Activated effector memory CD4-positive, alpha-beta T cell treated with anti-CD3 and anti-CD28 coated beads, Interleukin-2, amount 50 U/mL, for 16 hours (primary cell): ENCODE measurements at regions not wholly inside any gene's neighbourhood (a gene's known extent, or its start where the extent isn't known, plus 50 kb on each side); places are given as distances from the start of the nearest gene placed in this dataset.

Source experiments
- DNase-seq: peaks from one replicate; pipeline ENCODE4 v3.0.0-alpha.2; 2020

DNA sequence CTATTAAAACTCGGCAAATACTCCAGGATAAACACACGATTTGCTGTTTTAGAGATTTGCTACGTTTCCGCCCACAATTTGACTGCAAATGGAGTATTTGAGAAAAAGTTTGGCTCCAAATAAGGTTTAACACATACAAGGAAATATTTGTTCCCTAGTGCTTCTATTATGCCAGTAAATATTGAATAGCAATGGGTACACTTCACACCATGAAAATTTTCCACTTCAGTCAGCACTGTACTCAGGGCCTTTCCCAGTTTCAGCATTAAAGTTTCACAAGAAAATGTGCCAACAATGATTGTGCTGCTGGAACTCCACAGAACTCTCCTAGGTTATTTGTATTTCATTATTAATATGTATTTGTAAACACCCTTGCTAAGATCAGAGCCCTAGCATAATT lies 498.0 kb downstream of the TBL1XR1 start:
- DNase-seq, result no peak

DNA sequence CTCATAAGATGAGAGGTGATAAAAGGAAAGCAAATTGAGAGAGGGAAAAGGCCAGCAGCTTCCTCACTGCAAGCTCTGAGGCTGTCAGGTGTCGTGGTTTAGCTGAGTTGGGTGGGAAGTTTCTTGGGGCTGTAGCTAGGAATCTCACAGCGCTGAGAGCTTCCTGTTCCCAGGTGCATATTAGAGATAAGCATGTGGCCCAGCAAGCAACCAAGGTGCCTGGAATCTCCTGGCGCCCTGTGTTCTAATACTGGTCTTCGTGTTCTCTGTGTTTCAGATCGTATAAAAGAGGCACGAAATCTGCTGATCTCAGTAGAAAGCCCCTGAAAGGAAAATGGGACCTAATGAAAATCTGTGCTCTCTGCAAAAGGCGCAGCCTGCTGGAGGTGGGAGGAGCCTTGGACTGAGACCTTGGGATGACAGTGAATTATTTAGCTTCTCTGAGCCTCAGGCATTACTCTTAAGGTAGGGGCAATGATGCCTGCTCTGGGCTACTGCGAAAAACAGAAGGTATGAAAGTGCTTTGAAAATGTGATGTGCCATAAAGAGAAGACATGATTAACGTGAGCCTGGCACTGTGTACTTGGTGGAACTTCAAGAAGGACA lies 499.9 kb downstream of the TBL1XR1 start:
- DNase-seq, result no peak

GRCh38 chr3:176696816-176697215 lies 500.5 kb downstream of the TBL1XR1 start:
- no peak for DNase-seq

GRCh38 chr3:176692966-176693785 lies 504.1 kb downstream of the TBL1XR1 start:
- no peak for DNase-seq

- DNase-seq, result no peak
Observed at GRCh38 chr3:176692199-176692965, 504.9 kb downstream of the TBL1XR1 start.

DNA sequence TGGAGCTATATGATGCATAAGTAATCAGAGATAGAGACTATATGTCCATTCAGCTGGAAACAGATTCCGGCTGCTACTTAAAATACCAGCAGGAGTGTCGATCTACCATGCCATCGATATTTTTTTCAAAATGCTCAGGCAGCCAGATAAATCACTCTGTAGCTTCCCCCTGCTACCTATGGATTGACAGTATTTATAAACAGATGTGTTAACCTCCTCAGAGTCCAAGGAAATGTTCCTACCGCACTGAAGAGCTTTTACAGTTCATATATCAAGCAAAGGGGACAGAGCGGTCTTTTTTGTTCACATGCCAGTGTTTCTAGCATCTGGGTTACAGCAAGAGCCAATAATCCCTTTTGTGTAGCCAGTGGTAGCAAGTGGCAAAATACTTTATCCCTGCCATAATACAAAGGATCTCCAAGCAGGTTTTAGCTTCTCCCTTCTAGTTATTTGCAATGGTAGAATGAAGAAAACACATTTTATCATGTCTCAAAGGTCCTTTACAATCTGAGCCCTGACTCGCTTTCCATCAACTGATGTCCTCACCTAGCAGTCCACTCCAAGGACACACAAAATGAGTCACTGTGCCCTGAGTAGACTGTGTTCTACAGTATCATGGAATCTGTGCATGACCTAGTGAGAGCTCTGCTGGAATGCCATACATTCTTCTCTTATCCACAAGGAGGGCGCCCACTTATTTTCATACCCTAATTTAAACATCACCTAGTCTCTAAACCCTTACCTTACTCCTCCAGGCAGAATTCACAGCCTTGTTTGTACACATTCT lies 507.0 kb downstream of the TBL1XR1 start:
- no peak for DNase-seq

DNA sequence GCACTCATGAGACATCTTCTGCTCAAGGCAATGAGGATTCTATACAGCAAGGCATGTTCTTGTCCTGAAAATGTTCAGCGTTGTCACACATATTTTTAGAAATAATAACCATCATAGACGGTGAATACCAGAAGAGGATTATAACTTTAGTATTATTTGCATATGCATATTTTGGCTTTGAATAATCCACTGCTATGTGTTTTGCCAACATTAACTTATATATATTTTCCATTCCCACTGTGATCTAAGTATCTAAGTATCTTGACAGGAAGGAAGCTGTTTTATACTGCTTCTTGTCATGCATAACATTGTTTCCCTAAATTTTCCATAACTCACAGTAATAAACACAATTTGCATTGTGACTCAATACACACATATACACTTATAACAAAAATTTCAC lies 509.5 kb downstream of the TBL1XR1 start:
- DNase-seq, result no peak

GRCh38 chr3:176683382-176683781 lies 513.9 kb downstream of the TBL1XR1 start:
- DNase-seq, result no peak

DNA sequence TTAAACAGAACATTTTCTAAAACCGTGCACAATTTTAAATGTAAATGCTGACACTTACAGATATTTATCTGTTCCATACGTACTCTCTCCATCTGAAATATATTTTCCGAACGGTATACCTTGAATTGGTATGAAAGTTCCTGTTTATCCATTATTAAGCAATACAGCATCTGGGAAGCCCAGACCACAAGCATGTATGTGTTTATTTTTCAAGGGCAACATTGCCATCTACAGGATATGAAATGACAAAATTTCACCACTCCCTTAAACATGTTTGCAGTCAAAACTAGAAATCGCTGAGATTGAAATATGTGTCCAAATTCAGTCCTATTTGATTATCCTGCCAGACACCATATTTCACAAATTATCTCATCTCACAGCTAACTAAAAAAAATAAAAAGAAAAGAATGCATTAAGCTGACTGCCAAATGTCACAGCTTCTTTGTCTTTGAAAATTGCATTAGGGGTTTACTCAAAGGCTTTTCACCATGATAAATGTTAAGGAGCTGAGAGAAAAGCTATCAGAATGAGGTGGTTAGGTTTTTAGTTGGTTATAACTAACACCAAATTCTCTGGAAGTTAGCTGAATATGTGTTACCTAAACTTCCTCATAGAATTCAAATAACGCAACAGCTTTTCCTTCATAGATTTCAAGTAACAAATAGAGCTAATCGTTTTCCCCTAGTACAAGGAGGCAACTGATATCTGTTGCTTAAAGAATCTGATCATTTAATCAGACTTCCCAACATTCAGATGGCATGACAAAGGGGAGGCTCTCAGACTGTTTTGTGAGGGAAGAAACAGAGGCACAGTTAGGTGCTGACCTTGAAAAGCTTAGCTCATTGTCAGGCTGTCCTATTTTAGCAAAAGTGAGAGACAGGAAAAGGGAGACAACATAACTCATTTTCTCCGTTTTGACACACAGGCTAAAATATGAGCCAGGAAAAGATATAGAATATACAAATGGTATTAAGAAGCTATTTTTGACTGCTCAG lies 533.1 kb downstream of the TBL1XR1 start:
- no peak for DNase-seq

DNA sequence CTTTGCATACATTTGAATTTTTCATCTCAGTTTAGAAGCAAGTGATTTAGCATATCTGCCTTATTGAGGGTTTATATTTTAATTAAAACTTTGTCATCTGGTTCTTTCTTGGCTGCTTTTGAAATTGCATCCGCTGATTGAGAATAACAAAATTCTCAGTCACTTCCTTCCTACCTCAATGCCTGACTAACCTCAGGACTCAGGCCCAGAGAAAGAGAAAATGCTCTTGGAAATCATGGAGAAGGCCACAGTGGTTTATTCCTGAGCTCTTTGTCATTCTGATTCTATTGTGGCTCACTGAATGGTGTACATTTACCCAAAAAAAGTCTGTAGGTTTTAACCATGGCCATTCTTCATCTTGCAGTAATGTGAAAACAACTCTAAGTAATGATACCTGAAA lies 533.9 kb downstream of the TBL1XR1 start:
- no peak for DNase-seq

DNA sequence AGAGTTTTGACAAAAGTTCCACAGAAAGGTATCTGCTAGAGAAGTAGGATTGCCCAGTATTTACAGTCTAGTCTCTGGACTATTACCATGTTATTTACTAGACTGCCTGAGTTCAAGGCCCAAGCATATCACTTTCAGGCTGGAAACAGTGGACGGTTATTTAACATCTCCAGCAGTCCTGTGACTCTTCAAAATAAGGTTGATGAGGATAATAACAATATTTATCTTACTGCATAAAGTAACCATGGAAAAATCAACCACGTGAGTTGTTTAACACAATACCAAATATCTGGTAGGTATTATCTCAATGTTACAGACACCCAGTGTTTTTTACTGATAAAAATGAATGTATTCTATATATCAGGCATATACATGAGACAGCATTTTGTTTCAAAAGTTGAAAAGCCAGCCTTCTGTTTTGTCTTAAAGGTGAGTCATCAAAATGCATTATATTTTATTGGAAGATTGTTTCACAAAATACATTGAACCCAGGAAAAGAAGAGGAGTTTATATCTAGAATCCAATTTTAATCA lies 535.8 kb downstream of the TBL1XR1 start:
- no peak for DNase-seq

DNA sequence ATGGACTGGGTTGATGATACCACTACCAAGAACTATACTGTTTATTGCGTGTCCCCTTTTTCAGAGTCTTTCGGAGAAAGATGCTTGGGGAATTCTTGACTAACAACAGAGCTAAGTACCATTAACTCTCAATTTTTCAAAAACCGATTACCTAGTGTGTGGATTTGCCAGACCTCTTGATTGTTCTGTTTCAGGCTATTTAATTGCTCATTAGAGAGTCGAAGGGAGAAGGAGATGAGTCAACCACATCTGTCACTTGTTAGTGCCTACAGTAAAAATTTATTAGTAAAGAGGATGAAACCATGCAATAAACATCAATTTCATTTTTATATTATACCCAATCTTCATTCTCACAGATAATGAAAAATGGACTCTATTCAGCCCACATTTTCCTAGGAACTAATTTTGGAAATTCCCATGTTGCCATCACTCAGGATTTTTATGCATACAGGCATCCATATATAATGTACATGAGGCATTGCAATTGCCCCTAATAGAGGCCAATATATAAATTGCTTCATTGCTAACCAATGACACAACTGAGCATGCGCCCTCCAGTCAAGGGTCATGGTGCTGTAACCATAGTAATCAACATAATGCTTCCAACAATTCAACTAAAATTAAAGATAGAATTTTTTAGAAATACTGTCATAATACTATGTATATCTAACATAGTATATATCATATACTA lies 541.7 kb downstream of the TBL1XR1 start:
- no peak for DNase-seq

DNA sequence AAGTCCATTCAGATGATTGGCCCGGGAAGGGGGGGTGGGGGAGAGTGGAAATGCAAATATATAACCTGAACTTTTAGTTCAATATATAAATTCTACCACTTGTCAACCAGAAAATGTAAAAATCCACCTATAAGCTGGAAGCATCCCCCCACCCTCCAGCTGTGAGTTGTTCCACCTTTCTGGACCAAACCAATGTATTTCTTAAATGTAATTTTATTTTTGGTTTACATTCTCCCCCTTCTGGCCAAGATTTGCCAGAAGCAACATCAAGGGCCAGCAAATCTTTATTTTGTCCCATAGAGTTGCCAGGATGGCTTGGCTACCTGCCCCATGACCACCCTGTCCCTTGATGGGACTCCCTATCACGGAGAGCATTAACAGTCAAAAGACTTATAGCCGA lies 545.7 kb downstream of the TBL1XR1 start:
- no peak for DNase-seq

DNA sequence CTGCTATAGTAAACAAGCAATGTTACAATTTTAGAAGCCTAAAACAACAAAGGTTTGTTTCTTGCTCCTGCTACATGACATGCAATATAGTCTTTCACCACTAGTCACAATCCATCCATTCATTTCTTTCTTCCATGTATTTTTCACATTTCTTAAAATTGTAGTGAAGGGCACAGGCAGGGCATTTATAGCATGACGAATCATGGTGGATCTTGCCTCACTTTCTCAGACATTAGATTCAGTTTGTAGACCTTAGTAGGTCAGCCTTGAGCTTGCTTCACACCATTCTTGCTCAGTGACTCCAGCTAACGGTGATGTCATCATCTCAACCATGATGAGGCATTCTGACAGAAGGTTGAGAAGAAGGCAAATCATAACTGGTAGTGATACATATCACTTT lies 546.8 kb downstream of the TBL1XR1 start:
- no peak for DNase-seq

DNA sequence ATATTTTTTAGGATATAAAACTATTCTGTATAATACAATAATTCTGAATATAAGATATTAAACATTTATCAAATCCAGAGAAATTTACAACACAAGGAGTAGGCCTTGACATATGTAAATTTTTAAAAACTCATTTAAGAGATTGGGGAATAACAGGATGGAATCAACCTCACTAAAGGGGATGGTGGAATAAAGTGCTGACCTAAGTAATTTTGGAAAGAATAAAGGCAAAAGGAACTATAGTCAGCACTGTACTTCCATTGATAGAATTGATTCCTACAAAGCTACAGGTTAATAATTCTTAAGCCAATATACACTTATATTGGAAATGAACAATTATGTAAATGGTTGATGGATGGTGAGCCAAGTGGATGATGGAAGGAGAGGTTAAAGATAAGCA lies 549.3 kb downstream of the TBL1XR1 start:
- no peak for DNase-seq

GRCh38 chr3:176633511-176633910 lies 563.8 kb downstream of the TBL1XR1 start:
- no peak for DNase-seq

GRCh38 chr3:176632925-176633324 lies 564.4 kb downstream of the TBL1XR1 start:
- no peak for DNase-seq

DNA sequence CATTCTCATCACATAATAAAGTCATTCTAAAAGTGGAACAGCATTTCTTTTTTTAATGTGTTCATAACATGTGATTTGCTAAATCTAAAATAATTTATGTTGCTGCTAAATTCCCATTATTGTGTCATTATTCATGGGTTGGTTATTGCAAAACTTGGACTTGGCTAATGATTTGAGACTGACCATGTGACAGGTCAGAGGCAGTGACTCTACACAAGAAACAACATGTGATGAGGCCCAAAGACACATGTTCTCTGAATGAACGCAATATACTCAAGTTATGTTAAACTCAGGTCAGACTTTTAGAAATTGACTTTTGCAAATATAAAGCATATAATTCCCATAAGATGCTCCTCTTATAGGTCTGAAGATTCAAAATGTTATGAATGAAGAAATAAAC lies 566.1 kb downstream of the TBL1XR1 start:
- DNase-seq, result no peak

GRCh38 chr3:176628101-176628639 lies 569.1 kb downstream of the TBL1XR1 start:
- DNase-seq, result no peak

- no peak for DNase-seq
Observed at GRCh38 chr3:176623468-176624150, 573.7 kb downstream of the TBL1XR1 start.
